IMR-90 (cell line): ENCODE measurements at regions not wholly inside any gene's neighbourhood (a gene's known extent, or its start where the extent isn't known, plus 50 kb on each side); places are given as distances from the start of the nearest gene placed in this dataset.

Experiments used
- ATAC-seq: fragments of 200-7000 bp; cut with Tn5 transposase; 2 replicates; pipeline ENCODE4 v1.9.1; 2020; ENCODE audit warnings: low read depth, mild to moderate bottlenecking, moderate library complexity
- BruUV-seq: library from RNA; stranded (reverse); fragments of 400-500 nt; replicated peaks from 2 replicates; lab custom pipeline; 2021; lab: Mats Ljungman, UMichigan
- CTCF ChIA-PET: fragments of 300-600 bp; formaldehyde crosslinking; extraction: SDS; loops from one replicate; lab custom pipeline; 2021; ENCODE audit warnings: antibody characterized with exemption; lab: Yijun Ruan, JAX
- POLR2A ChIA-PET: fragments of 300-600 bp; sonication (Branson Sonifier 250); formaldehyde crosslinking; loops from one replicate; lab custom pipeline; 2022; ENCODE audit warnings: antibody characterized with exemption; ENCODE audit not compliant: unreplicated experiment; lab: Charles Lee
- DNase-seq: peaks from one replicate; pipeline ENCODE4 v3.0.0; 2013
- H2AFZ ChIP-seq: replicated peaks from 2 replicates; pipeline ENCODE3; 2013; ENCODE audit warnings: low read length, mild to moderate bottlenecking; ENCODE audit not compliant: poor library complexity
- H2AK5ac ChIP-seq: 2 replicates; pipeline ENCODE4 v1.6.1; 2013; ENCODE audit warnings: low read depth, low read length, inconsistent platforms
- H2AK9ac ChIP-seq: replicated peaks from 2 replicates; pipeline ENCODE3; 2013; ENCODE audit warnings: mild to moderate bottlenecking, low read depth, low read length, moderate library complexity; ENCODE audit not compliant: poor library complexity
- H2BK120ac ChIP-seq: 2 replicates; pipeline ENCODE4 v1.6.1; 2013; ENCODE audit warnings: low read depth, low read length, inconsistent platforms
- H2BK15ac ChIP-seq: 3 replicates; pipeline ENCODE4 v1.6.1; 2013; ENCODE audit warnings: low read depth, low read length, inconsistent platforms
- H2BK20ac ChIP-seq: 2 replicates; pipeline ENCODE4 v1.6.1; 2013; ENCODE audit warnings: low read depth, mild to moderate bottlenecking, inconsistent platforms, low read length, moderate library complexity
- H2BK5ac ChIP-seq: 2 replicates; pipeline ENCODE4 v1.6.1; 2013; ENCODE audit warnings: mild to moderate bottlenecking, low read depth, low read length, inconsistent platforms; ENCODE audit not compliant: poor library complexity, severe bottlenecking
- H3K14ac ChIP-seq: replicated peaks from 2 replicates; pipeline ENCODE4 v1.6.1; 2013; ENCODE audit warnings: low read depth, low read length, inconsistent platforms
- H3K18ac ChIP-seq: 2 replicates; pipeline ENCODE4 v1.6.1; 2013; ENCODE audit warnings: low read depth, low read length, control low read depth
- H3K23ac ChIP-seq: 2 replicates; pipeline ENCODE4 v1.6.1; 2013; ENCODE audit warnings: low read depth, low read length, inconsistent platforms
- H3K27ac ChIP-seq: 2 replicates; pipeline ENCODE4 v1.5.1; 2013; ENCODE audit warnings: mild to moderate bottlenecking, control low read depth, low read length; ENCODE audit not compliant: insufficient read depth
- H3K27me3 ChIP-seq: 2 replicates; pipeline ENCODE4 v1.6.1; 2013; ENCODE audit warnings: low read length; ENCODE audit not compliant: control insufficient read depth, insufficient read depth
- H3K36me3 ChIP-seq: 2 replicates; pipeline ENCODE4 v1.6.1; 2013; ENCODE audit warnings: low read length, mixed read lengths; ENCODE audit not compliant: control insufficient read depth, insufficient read depth
- H3K4ac ChIP-seq: 2 replicates; pipeline ENCODE4 v1.6.1; 2013; ENCODE audit warnings: low read depth, low read length, inconsistent platforms
- H3K4me1 ChIP-seq: 2 replicates; pipeline ENCODE4 v1.6.1; 2013; ENCODE audit warnings: low read length, mixed read lengths; ENCODE audit not compliant: control insufficient read depth, insufficient read depth
- H3K4me2 ChIP-seq: 2 replicates; pipeline ENCODE4 v1.6.1; 2013; ENCODE audit warnings: low read depth, mild to moderate bottlenecking, control low read depth, low read length, moderate library complexity
- H3K4me3 ChIP-seq: 2 replicates; pipeline ENCODE4 v1.5.1; 2013; ENCODE audit warnings: low read depth, mild to moderate bottlenecking, control low read depth, low read length, moderate library complexity; ENCODE audit not compliant: insufficient read depth
- H3K56ac ChIP-seq: 2 replicates; pipeline ENCODE4 v1.6.1; 2013; ENCODE audit warnings: low read length, inconsistent platforms; ENCODE audit not compliant: insufficient read depth; ENCODE audit errors: extremely low read depth
- H3K79me1 ChIP-seq, 2 experiments: 2 replicates each; pipeline ENCODE4 v1.6.1; 2013; ENCODE audit warnings: low read length in 2 of 2, inconsistent platforms in 1 of 2, low read depth in 1 of 2
- H3K9ac ChIP-seq: 2 replicates; pipeline ENCODE4 v1.6.1; 2013; ENCODE audit warnings: low read depth, low read length, control low read depth
- H3K9me1 ChIP-seq: 2 replicates; pipeline ENCODE4 v1.6.1; 2013; ENCODE audit warnings: low read length, inconsistent platforms; ENCODE audit not compliant: insufficient read depth
- H3K9me3 ChIP-seq: 2 replicates; pipeline ENCODE4 v1.6.1; 2013; ENCODE audit warnings: low read length; ENCODE audit not compliant: control insufficient read depth, insufficient read depth
- H4K20me1 ChIP-seq: 2 replicates; pipeline ENCODE4 v1.6.1; 2013; ENCODE audit warnings: low read length, inconsistent platforms; ENCODE audit not compliant: insufficient read depth
- H4K5ac ChIP-seq: 2 replicates; pipeline ENCODE4 v1.6.1; 2013; ENCODE audit warnings: mild to moderate bottlenecking, low read depth, low read length, control low read depth
- H4K8ac ChIP-seq, 2 experiments: 2 replicates each; pipeline ENCODE4 v1.6.1; 2013; ENCODE audit warnings: low read depth in 2 of 2, low read length in 2 of 2, control low read depth in 1 of 2, inconsistent platforms in 1 of 2
- H4K91ac ChIP-seq: 2 replicates; pipeline ENCODE4 v1.6.1; 2013; ENCODE audit warnings: low read depth, low read length, inconsistent platforms; ENCODE audit not compliant: insufficient read depth
- BHLHE40 ChIP-seq: fragments of 150-350 bp; IDR thresholded peaks from 2 replicates; pipeline ENCODE4 v1.6.1; 2016; ENCODE audit warnings: mild to moderate bottlenecking, low read depth, low read length
- CEBPB ChIP-seq: IDR thresholded peaks from 2 replicates; pipeline ENCODE4 v1.6.1; 2012; ENCODE audit warnings: low read depth, low read length, improper control_type of control experiment
- CHD1 ChIP-seq: IDR thresholded peaks from 2 replicates; pipeline ENCODE4 v1.6.1; 2012; ENCODE audit warnings: low read depth, low read length, improper control_type of control experiment
- CTCF ChIP-seq: conservative IDR thresholded peaks from 2 replicates; pipeline ENCODE4 v1.5.1; 2012; ENCODE audit warnings: mild to moderate bottlenecking, low read depth, low read length, improper control_type of control experiment
- FOS ChIP-seq: fragments of 150-350 bp; IDR thresholded peaks from 2 replicates; pipeline ENCODE4 v1.6.1; 2016; ENCODE audit warnings: low read depth, low read length
- MAFK ChIP-seq: IDR thresholded peaks from 2 replicates; pipeline ENCODE4 v1.6.1; 2012; ENCODE audit warnings: low read depth, low read length, improper control_type of control experiment
- MAZ ChIP-seq: IDR thresholded peaks from 2 replicates; pipeline ENCODE4 v1.6.1; 2012; ENCODE audit warnings: low read depth, mild to moderate bottlenecking, low read length, improper control_type of control experiment, moderate library complexity, borderline replicate concordance
- MXI1 ChIP-seq: IDR thresholded peaks from 2 replicates; pipeline ENCODE4 v1.6.1; 2012; ENCODE audit warnings: low read depth, mild to moderate bottlenecking, low read length, moderate library complexity, borderline replicate concordance
- NFE2L2 ChIP-seq: fragments of 150-350 bp; IDR thresholded peaks from 2 replicates; pipeline ENCODE4 v1.6.1; 2016; ENCODE audit warnings: low read depth, mild to moderate bottlenecking, low read length
- POLR2A ChIP-seq: IDR thresholded peaks from 2 replicates; pipeline ENCODE4 v1.6.1; 2012; ENCODE audit warnings: mild to moderate bottlenecking, low read depth, low read length
- RAD21 ChIP-seq: IDR thresholded peaks from 2 replicates; pipeline ENCODE4 v1.6.1; 2012; ENCODE audit warnings: low read length, improper control_type of control experiment
- RCOR1 ChIP-seq: IDR thresholded peaks from 2 replicates; pipeline ENCODE4 v1.6.1; 2012; ENCODE audit warnings: mild to moderate bottlenecking, low read length, improper control_type of control experiment; ENCODE audit not compliant: insufficient replicate concordance
- RFX5 ChIP-seq: IDR thresholded peaks from 2 replicates; pipeline ENCODE4 v1.8.0; 2012; ENCODE audit warnings: low read depth, mild to moderate bottlenecking, low read length, moderate library complexity
- SMC3 ChIP-seq: fragments of 150-350 bp; IDR thresholded peaks from 2 replicates; pipeline ENCODE4 v1.6.1; 2016; ENCODE audit warnings: low read depth, mild to moderate bottlenecking, antibody characterized with exemption, low read length, moderate library complexity
- WGBS, 2 experiments: methylation state at CpG; one replicate each; pipeline versions ENCODE4 v1.1.5 to v1.1.7; 2013; ENCODE audit warnings: missing lambda C conversion rate in 2 of 2; ENCODE audit not compliant: insufficient read length in 1 of 2; ENCODE audit errors: extremely low coverage in 2 of 2; 5-methylcytosine and 5-hydroxymethylcytosine counted together
- dilution Hi-C: fragments of 300-500 bp; cut with HindIII; formaldehyde crosslinking; loops from one replicate; pipeline ENCODE4 v1.14.3; 2018; ENCODE audit warnings: low sequenced_read_pairs; ENCODE audit not compliant: unreplicated experiment
- in situ Hi-C: fragments of 300-500 bp; cut with MboI; formaldehyde crosslinking; loops from 3 replicates; pipeline ENCODE4 v1.14.3; 2019; ENCODE audit warnings: low sequenced_read_pairs, inconsistent platforms, mixed read lengths
- intact Hi-C: fragments of 100-400 bp; cut with micrococcal nuclease; formaldehyde crosslinking; loops from 2 replicates; pipeline ENCODE4 v1.10.0; 2022
- TF ChIP-seq, protein P1 (sequence below): fragments of 150-350 bp; IDR thresholded peaks from 2 replicates; pipeline ENCODE4 v1.6.1; 2017; ENCODE audit warnings: mild to moderate bottlenecking, antibody characterized with exemption, low read length, low read depth
- TF ChIP-seq, protein P2 (sequence below): fragments of 150-350 bp; IDR thresholded peaks from 2 replicates; pipeline ENCODE4 v1.6.1; 2016; ENCODE audit warnings: low read depth, mild to moderate bottlenecking, low read length, moderate library complexity, borderline replicate concordance

- no peaks in the 10 kb centered on the region for H3K36me3 ChIP-seq
- no peak overlapping the region for H3K9ac ChIP-seq
- in situ Hi-C loops, result no loop called here
- H2BK15ac ChIP-seq, result no peak overlapping the region
- H3K9me1 ChIP-seq, result 0 out of 2 replicates have a peak, but pooled peaks cover 2% of the 10 kb centered on the region
- H3K4me2 ChIP-seq, result no peak overlapping the region
- H3K9me3 ChIP-seq, result no peaks in the 10 kb centered on the region
- no peak overlapping the region for H4K8ac ChIP-seq
- WGBS, 2 experiments, result no CpG with 5 or more reads among the region's 3 CpGs
- no peak overlapping the region for H4K5ac ChIP-seq
- no peak overlapping the region for H3K4me3 ChIP-seq
- H3K27me3 ChIP-seq, result peaks cover 8% of the 10 kb centered on the region; the same call in 1 of the 2 replicates
- no peak overlapping the region for H3K56ac ChIP-seq
- no peak overlapping the region for H3K4ac ChIP-seq
- no peak overlapping the region for H3K27ac ChIP-seq
- H3K23ac ChIP-seq, result no peak overlapping the region
- POLR2A ChIA-PET, result no interaction called here
- no peaks in the 10 kb centered on the region; the same call in 1 of the 2 replicates for H3K4me1 ChIP-seq
- no peak overlapping the region for H4K91ac ChIP-seq
- no peak for DNase-seq
- no peak overlapping the region for H3K18ac ChIP-seq
- dilution Hi-C loops, result no loop called here
- no peaks in the 10 kb centered on the region for H4K20me1 ChIP-seq
- H2AK9ac ChIP-seq, result no peak overlapping the region
- no peak overlapping the region for H2AK5ac ChIP-seq
- intact Hi-C loops, result no loop called here
- H2BK20ac ChIP-seq, result no peak overlapping the region
- no peak for ATAC-seq
- no peak overlapping the region for H2BK5ac ChIP-seq
- no peak overlapping the region for H2BK120ac ChIP-seq
- TF ChIP-seq CHD1, result no peak
- no peak for TF ChIP-seq BHLHE40
- TF ChIP-seq MAZ, result no peak
- TF ChIP-seq FOS, result no peak
- TF ChIP-seq CTCF, result no peak
- TF ChIP-seq, protein P1, sequence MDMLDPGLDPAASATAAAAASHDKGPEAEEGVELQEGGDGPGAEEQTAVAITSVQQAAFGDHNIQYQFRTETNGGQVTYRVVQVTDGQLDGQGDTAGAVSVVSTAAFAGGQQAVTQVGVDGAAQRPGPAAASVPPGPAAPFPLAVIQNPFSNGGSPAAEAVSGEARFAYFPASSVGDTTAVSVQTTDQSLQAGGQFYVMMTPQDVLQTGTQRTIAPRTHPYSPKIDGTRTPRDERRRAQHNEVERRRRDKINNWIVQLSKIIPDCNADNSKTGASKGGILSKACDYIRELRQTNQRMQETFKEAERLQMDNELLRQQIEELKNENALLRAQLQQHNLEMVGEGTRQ, result no peak
- TF ChIP-seq MAFK, result no peak
- no peak for TF ChIP-seq SMC3
- no peak for TF ChIP-seq NFE2L2
- TF ChIP-seq RAD21, result no peak
- no peak for TF ChIP-seq MXI1
- TF ChIP-seq RCOR1, result no peak
- TF ChIP-seq POLR2A, result no peak
- TF ChIP-seq CEBPB, result no peak
- TF ChIP-seq, protein P2, sequence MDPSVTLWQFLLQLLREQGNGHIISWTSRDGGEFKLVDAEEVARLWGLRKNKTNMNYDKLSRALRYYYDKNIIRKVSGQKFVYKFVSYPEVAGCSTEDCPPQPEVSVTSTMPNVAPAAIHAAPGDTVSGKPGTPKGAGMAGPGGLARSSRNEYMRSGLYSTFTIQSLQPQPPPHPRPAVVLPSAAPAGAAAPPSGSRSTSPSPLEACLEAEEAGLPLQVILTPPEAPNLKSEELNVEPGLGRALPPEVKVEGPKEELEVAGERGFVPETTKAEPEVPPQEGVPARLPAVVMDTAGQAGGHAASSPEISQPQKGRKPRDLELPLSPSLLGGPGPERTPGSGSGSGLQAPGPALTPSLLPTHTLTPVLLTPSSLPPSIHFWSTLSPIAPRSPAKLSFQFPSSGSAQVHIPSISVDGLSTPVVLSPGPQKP, result no peak
- no peak for TF ChIP-seq RFX5
- BruUV-seq, result no TSS peak
- no peak overlapping the region for H2AFZ ChIP-seq
- no peaks in the 10 kb centered on the region for H3K79me1 ChIP-seq
- H3K14ac ChIP-seq, result no peak overlapping the region
- CTCF ChIA-PET, result no interaction called here
Measured at GRCh38 chr7:106376026-106376799, 91.4 kb upstream of the NAMPT start.
